SU-DHL-6 (cell line): ENCODE measurements at regions not wholly inside any gene's neighbourhood (a gene's known extent, or its start where the extent isn't known, plus 50 kb on each side); places are given as distances from the start of the nearest gene placed in this dataset.

Experiments used
- H2AFZ ChIP-seq: fragments of 200-600 bp; sonication (generic); 2 replicates; pipeline ENCODE4 v1.6.1; 2014; ENCODE audit warnings: low read depth, mild to moderate bottlenecking, moderate library complexity, mixed read lengths, antibody characterized with exemption, low read length; ENCODE audit not compliant: severe bottlenecking
- H3F3A ChIP-seq: fragments of 200-600 bp; shearing (Covaris generic); 2 replicates; pipeline ENCODE4 v1.6.0; 2016; ENCODE audit warnings: antibody characterized with exemption, mild to moderate bottlenecking; ENCODE audit not compliant: insufficient read depth
- H3K27ac ChIP-seq: fragments of 200-600 bp; sonication (generic); 2 replicates; pipeline ENCODE4 v1.5.1; 2016; ENCODE audit warnings: low read depth, mild to moderate bottlenecking, low read length, moderate library complexity, mixed read lengths
- H3K27me3 ChIP-seq: fragments of 200-600 bp; sonication (generic), shearing (Covaris generic); 2 replicates; pipeline ENCODE4 v1.6.0; 2014; ENCODE audit warnings: mild to moderate bottlenecking, low read length
- H3K36me3 ChIP-seq: fragments of 200-600 bp; sonication (generic); 2 replicates; pipeline ENCODE4 v1.6.1; 2014; ENCODE audit warnings: mild to moderate bottlenecking, low read length, mixed read lengths
- H3K4me2 ChIP-seq: fragments of 300-600, 200-600 bp; shearing (Covaris generic), sonication (generic); 2 replicates; pipeline ENCODE4 v1.6.0; 2014; ENCODE audit warnings: low read length, low read depth, mild to moderate bottlenecking; ENCODE audit not compliant: poor library complexity, severe bottlenecking
- H3K4me3 ChIP-seq: fragments of 200-600 bp; sonication (generic); 2 replicates; pipeline ENCODE4 v1.5.1; 2014; ENCODE audit warnings: antibody characterized with exemption, low read length, mild to moderate bottlenecking, mixed read lengths; ENCODE audit not compliant: insufficient read depth, poor library complexity, severe bottlenecking
- H3K79me2 ChIP-seq: fragments of 200-600 bp; sonication (generic); 2 replicates; pipeline ENCODE4 v1.6.1; 2014; ENCODE audit warnings: mild to moderate bottlenecking, low read length, moderate library complexity; ENCODE audit not compliant: insufficient read depth
- H3K9ac ChIP-seq: fragments of 200-600 bp; sonication (generic); 2 replicates; pipeline ENCODE4 v1.7.0; 2014; ENCODE audit warnings: mild to moderate bottlenecking, low read length
- H3K9me2 ChIP-seq: fragments of 200-600 bp; sonication (generic); replicated peaks from 2 replicates; pipeline ENCODE4 v1.6.1; 2014; ENCODE audit warnings: low read length; ENCODE audit not compliant: insufficient read depth
- H3K9me3 ChIP-seq: fragments of 200-600 bp; sonication (generic); 2 replicates; pipeline ENCODE4 v1.6.1; 2014; ENCODE audit warnings: low read length, mixed read lengths; ENCODE audit not compliant: insufficient read depth
- H4K20me1 ChIP-seq: fragments of 200-600 bp; sonication (generic); 2 replicates; pipeline ENCODE4 v1.6.1; 2014; ENCODE audit warnings: low read depth, mild to moderate bottlenecking, antibody characterized with exemption, low read length, moderate library complexity, mixed read lengths
- EZH2phosphoT487 ChIP-seq: fragments of 200-600 bp; sonication (generic), shearing (Covaris generic); conservative IDR thresholded peaks from 2 replicates; pipeline ENCODE4 v1.6.1; 2018; ENCODE audit warnings: mild to moderate bottlenecking, antibody characterized with exemption, low read length, moderate library complexity, mixed read lengths
- TF ChIP-seq, protein P1 (sequence below): fragments of 200-600 bp; sonication (generic); IDR thresholded peaks from one replicate; pipeline ENCODE4 v1.5.1; 2017; ENCODE audit warnings: antibody characterized with exemption, mild to moderate bottlenecking, low read length, moderate library complexity; ENCODE audit not compliant: insufficient read depth, poor library complexity, severe bottlenecking

DNA sequence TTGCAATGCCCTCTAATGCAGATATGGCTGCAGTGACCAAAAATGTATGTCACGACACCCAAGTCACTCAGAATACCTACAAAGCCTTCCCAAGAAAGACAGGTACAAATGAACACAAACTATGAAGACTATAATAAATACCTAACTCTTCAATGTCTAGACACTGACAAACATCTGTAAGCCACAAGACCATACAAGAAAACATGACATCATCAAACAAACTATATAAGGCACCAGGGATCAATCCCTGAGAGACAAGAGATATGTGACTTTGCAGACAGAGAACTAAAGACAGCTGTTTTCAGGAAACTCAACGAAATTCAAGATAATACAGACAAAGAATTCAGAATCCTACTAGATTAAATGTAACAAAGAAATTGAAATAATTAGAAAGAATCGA is 603.7 kb downstream of the CDH9 start:
- Histone ChIP-seq H3K27me3 (no peaks in the 10 kb centered on the region), H4K20me1 (no peaks in the 10 kb centered on the region), H2AFZ (peak overlapping the region; percentile 44), H3K9ac (no peak overlapping the region), H3K4me2 (no peak overlapping the region), H3K9me2 (no peaks in the 10 kb centered on the region), H3F3A (no peaks in the 10 kb centered on the region), H3K9me3 (no peaks in the 10 kb centered on the region), H3K36me3 (no peaks in the 10 kb centered on the region), H3K4me3 (no peak overlapping the region), H3K27ac (no peak overlapping the region), H3K79me2 (no peaks in the 10 kb centered on the region)
- no peak for TF ChIP-seq EZH2phosphoT487
- TF ChIP-seq, protein P1, sequence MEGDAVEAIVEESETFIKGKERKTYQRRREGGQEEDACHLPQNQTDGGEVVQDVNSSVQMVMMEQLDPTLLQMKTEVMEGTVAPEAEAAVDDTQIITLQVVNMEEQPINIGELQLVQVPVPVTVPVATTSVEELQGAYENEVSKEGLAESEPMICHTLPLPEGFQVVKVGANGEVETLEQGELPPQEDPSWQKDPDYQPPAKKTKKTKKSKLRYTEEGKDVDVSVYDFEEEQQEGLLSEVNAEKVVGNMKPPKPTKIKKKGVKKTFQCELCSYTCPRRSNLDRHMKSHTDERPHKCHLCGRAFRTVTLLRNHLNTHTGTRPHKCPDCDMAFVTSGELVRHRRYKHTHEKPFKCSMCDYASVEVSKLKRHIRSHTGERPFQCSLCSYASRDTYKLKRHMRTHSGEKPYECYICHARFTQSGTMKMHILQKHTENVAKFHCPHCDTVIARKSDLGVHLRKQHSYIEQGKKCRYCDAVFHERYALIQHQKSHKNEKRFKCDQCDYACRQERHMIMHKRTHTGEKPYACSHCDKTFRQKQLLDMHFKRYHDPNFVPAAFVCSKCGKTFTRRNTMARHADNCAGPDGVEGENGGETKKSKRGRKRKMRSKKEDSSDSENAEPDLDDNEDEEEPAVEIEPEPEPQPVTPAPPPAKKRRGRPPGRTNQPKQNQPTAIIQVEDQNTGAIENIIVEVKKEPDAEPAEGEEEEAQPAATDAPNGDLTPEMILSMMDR = no peak

DNA sequence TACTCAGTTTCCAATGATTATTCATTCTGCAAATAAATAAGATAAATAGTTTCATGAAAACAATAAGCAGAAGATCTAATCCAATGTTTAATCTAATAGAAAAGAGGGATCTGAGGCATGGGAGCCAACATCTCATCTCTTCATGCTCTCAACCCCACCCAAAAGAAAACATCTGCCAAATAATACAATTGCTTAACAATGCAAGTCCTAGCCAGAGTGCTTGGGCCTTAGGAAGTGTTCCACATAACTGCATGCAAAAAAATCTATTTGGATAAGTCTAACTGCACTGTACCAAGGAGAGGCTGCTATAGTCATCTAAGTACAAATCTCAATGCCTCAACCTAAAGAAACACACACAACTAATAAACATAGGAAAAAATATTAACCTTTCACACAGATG is 606.0 kb downstream of the CDH9 start:
- H3K9me2 ChIP-seq = no peaks in the 10 kb centered on the region
- H3K27ac ChIP-seq = no peak overlapping the region
- H3K9me3 ChIP-seq = no peaks in the 10 kb centered on the region
- no peaks in the 10 kb centered on the region for H4K20me1 ChIP-seq
- no peak overlapping the region for H3K4me2 ChIP-seq
- TF ChIP-seq, protein P1 = no peak
- no peak for TF ChIP-seq EZH2phosphoT487
- H2AFZ ChIP-seq = peak overlapping the region; percentile 56
- no peak overlapping the region for H3K9ac ChIP-seq
- H3F3A ChIP-seq = no peaks in the 10 kb centered on the region
- H3K4me3 ChIP-seq = no peak overlapping the region
- H3K79me2 ChIP-seq = no peaks in the 10 kb centered on the region
- no peaks in the 10 kb centered on the region for H3K27me3 ChIP-seq
- H3K36me3 ChIP-seq = no peaks in the 10 kb centered on the region

DNA sequence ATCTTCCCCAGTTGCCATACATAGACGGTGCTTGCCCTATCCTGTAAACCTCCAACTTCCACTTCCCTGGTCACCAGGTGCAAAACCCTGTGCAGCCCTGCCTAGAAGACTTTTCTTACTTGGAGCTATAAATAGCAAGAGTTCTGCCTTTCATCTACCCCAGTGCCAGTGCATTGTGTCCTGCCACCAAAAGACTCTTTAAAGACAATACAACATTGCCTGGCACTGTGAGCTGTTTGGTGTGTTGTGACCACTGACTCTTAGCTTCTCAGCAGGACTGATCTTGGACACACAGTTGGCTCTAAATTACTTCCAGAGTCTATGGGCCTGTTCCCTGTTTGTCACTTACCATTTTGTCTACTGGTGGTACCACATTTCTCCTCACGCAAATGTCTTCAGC is 608.1 kb downstream of the CDH9 start:
- no peak overlapping the region for H3K27ac ChIP-seq
- H2AFZ ChIP-seq = no peak overlapping the region
- H3K9ac ChIP-seq = no peak overlapping the region
- no peaks in the 10 kb centered on the region for H3K27me3 ChIP-seq
- H3K9me3 ChIP-seq = no peaks in the 10 kb centered on the region
- no peak overlapping the region for H3K4me2 ChIP-seq
- H3K4me3 ChIP-seq = no peak overlapping the region
- no peaks in the 10 kb centered on the region for H3K9me2 ChIP-seq
- no peaks in the 10 kb centered on the region for H3K79me2 ChIP-seq
- H3F3A ChIP-seq = no peaks in the 10 kb centered on the region
- H4K20me1 ChIP-seq = no peaks in the 10 kb centered on the region
- H3K36me3 ChIP-seq = no peaks in the 10 kb centered on the region
- TF ChIP-seq, protein P1 = no peak
- TF ChIP-seq EZH2phosphoT487 = no peak
